DND-41 (cell line): ENCODE measurements at regions not wholly inside any gene's neighbourhood (a gene's known extent, or its start where the extent isn't known, plus 50 kb on each side); places are given as distances from the start of the nearest gene placed in this dataset.

ENCODE experiments used
- ATAC-seq: fragments of 200-7000 bp; cut with Tn5 transposase; 3 replicates; pipeline ENCODE4 v1.9.1; 2021; ENCODE audit warnings: low read depth; ENCODE audit not compliant: insufficient read depth
- DNase-seq: peaks from one replicate; pipeline ENCODE4 v3.0.0-alpha.2; 2020
- H2AFZ ChIP-seq: 2 replicates; pipeline ENCODE4 v1.6.0; 2012; ENCODE audit warnings: low read depth, low read length
- H3K27ac ChIP-seq: 2 replicates; pipeline ENCODE4 v1.5.1; 2012; ENCODE audit warnings: low read length, inconsistent platforms
- H3K27me3 ChIP-seq: fragments of 200-600 bp; sonication (generic); 2 replicates; pipeline ENCODE4 v1.6.0; 2012; ENCODE audit warnings: low read length, mild to moderate bottlenecking, inconsistent platforms; ENCODE audit not compliant: insufficient read depth, poor library complexity
- H3K36me3 ChIP-seq: 2 replicates; pipeline ENCODE4 v1.5.1; 2012; ENCODE audit warnings: low read length, inconsistent platforms; ENCODE audit not compliant: insufficient read depth
- H3K4me1 ChIP-seq: 2 replicates; pipeline ENCODE4 v1.5.1; 2012; ENCODE audit warnings: mild to moderate bottlenecking, low read length; ENCODE audit not compliant: insufficient read depth
- H3K4me2 ChIP-seq: 2 replicates; pipeline ENCODE4 v1.6.0; 2012; ENCODE audit warnings: mild to moderate bottlenecking, moderate library complexity, low read length, inconsistent platforms; ENCODE audit not compliant: insufficient read depth
- H3K4me3 ChIP-seq, 2 experiments: fragments of 200-600 bp in 1 of 2; shearing (Covaris generic) in 1 of 2; 2 replicates each; pipeline ENCODE4 v1.5.1; 2012 to 2016; ENCODE audit warnings: inconsistent platforms in 2 of 2, low read length in 2 of 2, mild to moderate bottlenecking in 2 of 2, low read depth in 1 of 2, moderate library complexity in 1 of 2
- H3K79me2 ChIP-seq: 2 replicates; pipeline ENCODE4 v1.6.0; 2012; ENCODE audit warnings: low read length, inconsistent platforms; ENCODE audit not compliant: insufficient read depth
- H3K9ac ChIP-seq: 2 replicates; pipeline ENCODE4 v1.6.0; 2012; ENCODE audit warnings: low read depth, mild to moderate bottlenecking, inconsistent platforms, low read length, moderate library complexity
- H3K9me3 ChIP-seq: 2 replicates; pipeline ENCODE4 v1.5.1; 2012; ENCODE audit warnings: low read length, moderate library complexity, mild to moderate bottlenecking, inconsistent platforms; ENCODE audit not compliant: insufficient read depth, severe bottlenecking
- H4K20me1 ChIP-seq: 2 replicates; pipeline ENCODE4 v1.6.0; 2012; ENCODE audit warnings: low read length; ENCODE audit not compliant: insufficient read depth
- CTCF ChIP-seq: IDR thresholded peaks from 2 replicates; pipeline ENCODE4 v1.5.1; 2012; ENCODE audit warnings: borderline replicate concordance, low read length, moderate library complexity, mild to moderate bottlenecking; ENCODE audit not compliant: poor library complexity, severe bottlenecking; ENCODE audit errors: extremely low read depth
- EZH2 ChIP-seq: IDR thresholded peaks from 3 replicates; pipeline ENCODE4 v1.6.1; 2012; ENCODE audit warnings: borderline replicate concordance, low read depth, mild to moderate bottlenecking, moderate library complexity, low read length, inconsistent platforms; ENCODE audit not compliant: severe bottlenecking

- DNase-seq (no peak), ATAC-seq (no peak)
- Histone ChIP-seq H3K27me3 (no peaks in the 10 kb centered on the region), H2AFZ (no peak overlapping the region), H4K20me1 (no peaks in the 10 kb centered on the region), H3K4me3 (no peak overlapping the region), H3K9ac (no peak overlapping the region), H3K4me1 (no peaks in the 10 kb centered on the region), H3K27ac (no peak overlapping the region), H3K79me2 (no peaks in the 10 kb centered on the region), H3K4me2 (no peak overlapping the region), H3K36me3 (no peaks in the 10 kb centered on the region), H3K9me3 (no peaks in the 10 kb centered on the region)
- TF ChIP-seq EZH2 (no peak), CTCF (no peak)
Observed at GRCh38 chr2:154591294-154591820, 107.1 kb upstream of the KCNJ3 start.

- ATAC-seq: no peak
- no peaks in the 10 kb centered on the region for H4K20me1 ChIP-seq
- H3K4me2 ChIP-seq: no peak overlapping the region
- TF ChIP-seq CTCF (no peak), EZH2 (no peak)
- H3K27me3 ChIP-seq: no peaks in the 10 kb centered on the region
- H3K27ac ChIP-seq: no peak overlapping the region
- no peak overlapping the region for H3K4me3 ChIP-seq
- no peak overlapping the region for H3K9ac ChIP-seq
- H3K36me3 ChIP-seq: no peaks in the 10 kb centered on the region
- H3K79me2 ChIP-seq: no peaks in the 10 kb centered on the region
- no peaks in the 10 kb centered on the region for H3K4me1 ChIP-seq
- H3K9me3 ChIP-seq: no peaks in the 10 kb centered on the region
- no peak for DNase-seq
- no peak overlapping the region for H2AFZ ChIP-seq
Observed at GRCh38 chr2:154599189-154599588, 99.3 kb upstream of the KCNJ3 start.

GRCh38 chr2:154600927-154601494 is 97.5 kb upstream of the KCNJ3 start:
- Histone ChIP-seq H3K79me2 (no peaks in the 10 kb centered on the region), H4K20me1 (no peaks in the 10 kb centered on the region), H3K27ac (no peak overlapping the region), H3K9ac (no peak overlapping the region), H3K36me3 (no peaks in the 10 kb centered on the region), H3K4me1 (no peaks in the 10 kb centered on the region), H2AFZ (no peak overlapping the region), H3K27me3 (no peaks in the 10 kb centered on the region), H3K4me3 (no peak overlapping the region), H3K9me3 (no peaks in the 10 kb centered on the region), H3K4me2 (no peak overlapping the region)
- TF ChIP-seq CTCF: no peak
- no peak for TF ChIP-seq EZH2
- no peak for ATAC-seq
- no peak for DNase-seq
